ENCODE measurements at regions not wholly inside any gene's neighbourhood (a gene's known extent, or its start where the extent isn't known, plus 50 kb on each side); places are given as distances from the start of the nearest gene placed in this dataset.
A peak's percentile ranks its signal among the peaks of the same experiment; 100 is the strongest.

DNA sequence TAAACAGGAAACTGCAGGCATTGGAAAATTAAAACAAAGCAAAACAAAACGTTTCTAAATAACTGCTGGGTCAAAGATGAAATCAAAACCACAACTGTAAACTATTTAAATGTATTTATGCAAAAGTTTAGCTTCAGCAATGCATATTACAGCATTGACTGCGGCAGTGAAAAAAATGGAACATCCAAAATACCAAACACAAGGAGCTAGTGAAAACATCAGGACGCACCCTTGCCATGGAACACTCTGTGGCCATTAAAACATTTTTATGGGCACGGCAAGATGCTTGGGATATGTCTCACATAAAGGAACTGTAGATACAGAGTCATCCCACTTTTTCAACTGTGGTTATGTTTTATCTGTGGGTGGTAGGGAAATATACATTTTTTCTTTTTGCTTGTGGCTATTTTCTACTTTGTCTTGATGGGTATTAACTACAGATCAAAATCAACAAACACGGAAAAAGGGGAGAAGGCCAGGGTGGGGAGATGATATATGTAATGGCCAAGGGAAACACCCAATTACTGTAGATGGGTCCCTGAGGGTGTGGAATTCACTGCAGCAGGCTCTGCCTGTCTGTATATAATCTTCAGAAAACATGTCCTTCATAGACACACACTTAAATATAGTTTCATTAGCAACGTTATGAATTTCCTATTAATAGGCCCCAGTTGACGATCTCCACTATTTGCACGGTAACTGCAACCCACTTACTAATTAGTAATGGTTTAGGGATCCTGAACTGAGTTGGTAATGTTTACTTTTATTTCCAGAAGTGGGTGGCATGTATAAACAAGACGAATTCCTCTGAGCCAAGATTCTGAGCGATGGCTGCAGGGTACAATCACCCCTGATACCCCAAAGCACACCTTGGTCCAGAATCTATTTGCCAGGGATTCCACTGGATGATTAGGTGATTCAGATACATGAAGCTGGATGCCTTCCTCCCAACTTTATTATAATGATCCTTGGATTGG, 110.5 kb downstream of the ACKR3 start:
- Histone ChIP-seq H3K4me1 (ENCODE audit: control insufficient read depth, low read depth, low read length) (peaks cover 2% of the 10 kb centered on the region), H3K23ac (ENCODE audit: low read length) (no peak overlapping the region), H2AK5ac (ENCODE audit: low read length) (no peak overlapping the region), H3K27ac (ENCODE audit: low read depth, low read length) (no peak overlapping the region), H3K4me2 (ENCODE audit: low read length) (no peak overlapping the region), H3K18ac (ENCODE audit: low read length) (no peak overlapping the region), H2BK120ac (ENCODE audit: low read depth, low read length) (no peak overlapping the region), H3K4me3 (ENCODE audit: low read length) (no peak overlapping the region), H2BK5ac (ENCODE audit: low read length) (no peak overlapping the region), H3K36me3 (ENCODE audit: control insufficient read depth, insufficient read depth, low read length) (no peaks in the 10 kb centered on the region), H3K79me2 (ENCODE audit: control insufficient read depth, insufficient read depth, low read length) (no peaks in the 10 kb centered on the region), H2BK15ac (replicated peaks; ENCODE audit: low read depth) (no peak overlapping the region), H3K9ac (ENCODE audit: low read length) (no peak overlapping the region), H3K27me3 (ENCODE audit: insufficient read depth, low read length, poor library complexity) (no peaks in the 10 kb centered on the region), H3K4ac (ENCODE audit: low read depth, low read length) (no peak overlapping the region), H4K5ac (ENCODE audit: low read length) (no peak overlapping the region), H3K79me1 (ENCODE audit: low read length) (no peaks in the 10 kb centered on the region), H3K56ac (ENCODE audit: low read length) (no peak overlapping the region), H4K8ac (ENCODE audit: low read depth, low read length) (no peak overlapping the region)
- WGBS (ENCODE audit: extremely low coverage, insufficient coverage, low lambda C conversion rate), result no CpG with 5 or more reads among the region's 10 CpGs
- DNase-seq, result no peak

DNA sequence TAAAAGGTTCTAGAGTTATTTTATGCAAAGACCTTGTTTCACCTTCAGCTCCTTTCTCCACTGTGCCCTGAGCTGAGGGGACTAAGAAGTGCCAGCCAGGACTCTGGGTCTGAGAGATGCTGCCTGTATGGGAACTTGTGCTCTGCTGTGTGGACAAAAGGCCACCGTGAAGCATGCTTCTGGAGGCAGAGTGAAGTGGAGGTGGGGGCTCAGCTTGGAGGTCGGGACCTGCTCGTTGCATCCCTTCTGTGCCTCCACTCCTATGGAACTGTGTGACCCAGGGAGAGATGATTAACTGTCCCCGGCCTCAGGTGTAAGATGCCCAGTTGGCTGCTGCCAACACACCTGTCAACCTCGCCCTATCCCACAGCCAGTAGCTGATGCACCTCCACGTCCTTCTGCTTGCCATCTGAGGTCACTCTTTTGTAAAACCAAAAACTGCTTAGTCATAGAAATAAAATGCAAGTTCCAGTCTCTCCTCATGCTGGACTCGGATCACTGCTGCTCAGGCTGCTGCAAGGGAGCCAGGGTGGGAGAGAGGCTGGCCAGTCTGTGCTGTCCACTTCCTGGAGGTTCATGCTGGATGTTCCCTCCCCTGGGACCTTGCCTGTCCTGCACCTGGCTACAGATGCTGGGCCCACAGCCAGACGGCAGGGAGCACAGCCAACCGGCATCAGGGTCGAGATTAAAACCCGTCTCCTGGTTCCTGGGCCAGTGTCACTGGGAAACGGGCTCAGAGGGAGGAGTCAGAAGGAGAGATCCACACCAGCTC, 113.2 kb downstream of the ACKR3 start:
- Histone ChIP-seq H3K4me1 (ENCODE audit: control insufficient read depth, low read depth, low read length) (peaks cover 7% of the 10 kb centered on the region), H3K27ac (ENCODE audit: low read depth, low read length) (no peak overlapping the region), H4K8ac (ENCODE audit: low read depth, low read length) (no peak overlapping the region), H3K27me3 (ENCODE audit: insufficient read depth, low read length, poor library complexity) (no peaks in the 10 kb centered on the region), H3K9ac (ENCODE audit: low read length) (no peak overlapping the region), H3K79me2 (ENCODE audit: control insufficient read depth, insufficient read depth, low read length) (no peaks in the 10 kb centered on the region), H3K79me1 (ENCODE audit: low read length) (no peaks in the 10 kb centered on the region), H2BK15ac (replicated peaks; ENCODE audit: low read depth) (no peak overlapping the region), H3K36me3 (ENCODE audit: control insufficient read depth, insufficient read depth, low read length) (no peaks in the 10 kb centered on the region), H2AK5ac (ENCODE audit: low read length) (no peak overlapping the region), H3K4me2 (ENCODE audit: low read length) (no peak overlapping the region), H3K56ac (ENCODE audit: low read length) (no peak overlapping the region), H2BK5ac (ENCODE audit: low read length) (no peak overlapping the region), H3K4ac (ENCODE audit: low read depth, low read length) (no peak overlapping the region), H4K5ac (ENCODE audit: low read length) (no peak overlapping the region), H2BK120ac (ENCODE audit: low read depth, low read length) (no peak overlapping the region), H3K23ac (ENCODE audit: low read length) (no peak overlapping the region), H3K4me3 (ENCODE audit: low read length) (no peak overlapping the region), H3K18ac (ENCODE audit: low read length) (no peak overlapping the region)
- no CpG with 5 or more reads among the region's 12 CpGs for WGBS (ENCODE audit: extremely low coverage, insufficient coverage, low lambda C conversion rate)
- no peak for DNase-seq

DNA sequence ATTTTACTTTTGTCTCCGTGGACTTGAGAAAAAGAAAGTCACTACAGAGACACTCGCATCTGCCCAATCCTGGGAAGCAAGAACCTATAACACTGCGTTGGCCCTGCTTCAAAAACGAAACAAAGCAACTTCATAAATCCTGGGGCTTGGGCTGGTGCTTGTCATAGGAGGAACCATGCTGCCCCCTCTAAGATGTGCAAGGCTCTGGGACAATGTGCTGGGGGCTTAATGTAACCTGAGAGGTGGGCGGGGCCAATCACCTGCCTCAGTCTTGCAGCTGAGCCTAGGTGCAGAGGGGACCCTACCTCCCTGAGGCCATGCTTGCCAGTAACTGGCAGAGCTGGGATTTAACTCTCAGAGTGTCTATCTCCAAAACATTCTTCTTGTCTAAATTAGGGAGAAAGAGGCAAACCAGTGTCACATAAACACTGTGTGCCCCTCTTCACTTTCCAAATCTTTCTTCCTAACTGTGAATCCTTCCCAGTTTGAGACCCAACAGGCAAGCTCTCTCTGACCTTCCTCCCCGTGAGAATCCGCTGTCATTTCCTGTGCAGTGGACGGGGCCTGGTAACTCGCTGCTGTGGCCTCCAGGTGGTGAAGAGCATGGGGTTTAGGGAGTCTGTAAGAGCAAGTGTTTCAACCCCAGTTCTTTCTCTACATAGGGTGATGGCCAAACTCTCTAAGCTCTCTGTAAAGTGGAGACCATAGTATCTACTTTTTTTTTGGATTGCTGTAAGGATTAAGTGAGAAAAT, 115.1 kb downstream of the ACKR3 start:
- DNase-seq, result peak; percentile 46

DNA sequence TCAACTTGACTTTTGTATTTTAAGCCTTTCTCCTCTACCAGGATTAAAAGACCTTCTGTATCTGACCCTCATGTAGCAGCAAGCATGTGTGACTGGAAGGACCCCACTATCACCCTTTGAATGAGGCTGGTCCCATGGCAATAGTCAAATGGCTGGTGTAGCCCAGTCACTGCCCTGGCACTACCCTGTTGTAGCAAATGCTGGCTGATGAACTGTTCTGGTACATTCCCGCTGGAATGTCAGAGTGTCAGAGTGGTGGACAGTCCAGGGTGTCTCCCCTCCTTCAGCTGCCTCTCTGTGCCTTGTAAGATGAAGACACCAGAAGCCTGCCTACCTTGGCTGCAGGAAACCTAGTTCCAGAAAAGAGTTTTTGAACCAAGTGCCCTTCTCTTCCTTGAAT, 115.7 kb downstream of the ACKR3 start:
- no peak overlapping the region for H2BK5ac ChIP-seq (ENCODE audit: low read length)
- H3K56ac ChIP-seq (ENCODE audit: low read length), result no peak overlapping the region
- H3K18ac ChIP-seq (ENCODE audit: low read length), result no peak overlapping the region
- no peaks in the 10 kb centered on the region for H3K79me1 ChIP-seq (ENCODE audit: low read length)
- no peak overlapping the region for H3K27ac ChIP-seq (ENCODE audit: low read depth, low read length)
- no peak overlapping the region for H3K9ac ChIP-seq (ENCODE audit: low read length)
- no peak overlapping the region for H2AK5ac ChIP-seq (ENCODE audit: low read length)
- DNase-seq, result no peak
- H3K4me1 ChIP-seq (ENCODE audit: control insufficient read depth, low read depth, low read length), result peaks cover 7% of the 10 kb centered on the region
- no peaks in the 10 kb centered on the region for H3K79me2 ChIP-seq (ENCODE audit: control insufficient read depth, insufficient read depth, low read length)
- H3K27me3 ChIP-seq (ENCODE audit: insufficient read depth, low read length, poor library complexity), result no peaks in the 10 kb centered on the region
- no peaks in the 10 kb centered on the region for H3K36me3 ChIP-seq (ENCODE audit: control insufficient read depth, insufficient read depth, low read length)
- no peak overlapping the region for H4K8ac ChIP-seq (ENCODE audit: low read depth, low read length)
- H3K23ac ChIP-seq (ENCODE audit: low read length), result no peak overlapping the region
- no peak overlapping the region for H2BK15ac ChIP-seq (replicated peaks; ENCODE audit: low read depth)
- WGBS (ENCODE audit: extremely low coverage, insufficient coverage, low lambda C conversion rate), result no CpG with 5 or more reads among the region's 1 CpG
- no peak overlapping the region for H3K4me3 ChIP-seq (ENCODE audit: low read length)
- H4K5ac ChIP-seq (ENCODE audit: low read length), result no peak overlapping the region
- no peak overlapping the region for H3K4me2 ChIP-seq (ENCODE audit: low read length)
- no peak overlapping the region for H2BK120ac ChIP-seq (ENCODE audit: low read depth, low read length)
- H3K4ac ChIP-seq (ENCODE audit: low read depth, low read length), result no peak overlapping the region

More for the DNA sequence above, 115.1 kb downstream of the ACKR3 start:
- H3K18ac ChIP-seq (ENCODE audit: low read length), result no peak overlapping the region
- WGBS (ENCODE audit: extremely low coverage, insufficient coverage, low lambda C conversion rate), result no CpG with 5 or more reads among the region's 9 CpGs
- H3K4me2 ChIP-seq (ENCODE audit: low read length), result no peak overlapping the region
- H2BK5ac ChIP-seq (ENCODE audit: low read length), result no peak overlapping the region
- no peak overlapping the region for H3K23ac ChIP-seq (ENCODE audit: low read length)
- H3K79me1 ChIP-seq (ENCODE audit: low read length), result no peaks in the 10 kb centered on the region
- H3K27me3 ChIP-seq (ENCODE audit: insufficient read depth, low read length, poor library complexity), result no peaks in the 10 kb centered on the region
- H3K4me3 ChIP-seq (ENCODE audit: low read length), result no peak overlapping the region
- no peak overlapping the region for H2BK15ac ChIP-seq (replicated peaks; ENCODE audit: low read depth)
- no peak overlapping the region for H3K4ac ChIP-seq (ENCODE audit: low read depth, low read length)
- no peak overlapping the region for H3K56ac ChIP-seq (ENCODE audit: low read length)
- H4K5ac ChIP-seq (ENCODE audit: low read length), result no peak overlapping the region
- H3K4me1 ChIP-seq (ENCODE audit: control insufficient read depth, low read depth, low read length), result peaks cover 7% of the 10 kb centered on the region
- H3K79me2 ChIP-seq (ENCODE audit: control insufficient read depth, insufficient read depth, low read length), result no peaks in the 10 kb centered on the region
- H3K27ac ChIP-seq (ENCODE audit: low read depth, low read length), result no peak overlapping the region
- no peak overlapping the region for H4K8ac ChIP-seq (ENCODE audit: low read depth, low read length)
- H3K36me3 ChIP-seq (ENCODE audit: control insufficient read depth, insufficient read depth, low read length), result no peaks in the 10 kb centered on the region
- no peak overlapping the region for H2BK120ac ChIP-seq (ENCODE audit: low read depth, low read length)
- no peak overlapping the region for H2AK5ac ChIP-seq (ENCODE audit: low read length)
- H3K9ac ChIP-seq (ENCODE audit: low read length), result no peak overlapping the region

DNA sequence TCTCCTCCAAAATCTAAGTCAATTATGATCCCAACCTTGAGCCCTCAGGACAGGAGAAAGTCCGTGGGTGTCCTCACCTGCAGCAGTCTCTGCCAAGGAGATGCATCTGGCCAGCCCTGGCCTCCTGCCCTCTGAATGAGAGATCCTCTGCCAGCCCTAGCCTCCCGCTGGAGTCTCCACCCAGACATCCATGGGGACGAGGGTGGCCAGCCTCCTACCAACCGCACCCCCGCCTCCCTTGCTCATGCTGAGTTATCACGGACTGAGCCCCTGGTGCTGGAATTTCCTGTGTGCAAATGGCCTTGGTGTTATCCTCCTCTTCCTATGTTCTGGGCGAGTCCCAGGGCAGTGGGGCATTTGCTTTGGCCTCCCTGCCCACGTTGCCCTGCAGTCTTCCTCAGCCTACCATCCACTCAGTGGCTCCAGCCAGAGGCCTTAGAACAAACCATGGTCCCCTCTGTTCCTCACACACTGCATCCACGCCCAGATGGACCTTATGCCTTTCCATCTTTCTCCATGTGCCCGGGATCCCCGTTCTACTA, 116.4 kb downstream of the ACKR3 start:
- Histone ChIP-seq H3K56ac (ENCODE audit: low read length) (peak overlapping the region; percentile 66), H4K8ac (ENCODE audit: low read depth, low read length) (no peak overlapping the region), H3K4me2 (ENCODE audit: low read length) (no peak overlapping the region), H3K9ac (ENCODE audit: low read length) (no peak overlapping the region), H2BK15ac (replicated peaks; ENCODE audit: low read depth) (no peak overlapping the region), H3K23ac (ENCODE audit: low read length) (no peak overlapping the region), H3K4ac (ENCODE audit: low read depth, low read length) (no peak overlapping the region), H3K4me3 (ENCODE audit: low read length) (no peak overlapping the region), H3K79me2 (ENCODE audit: control insufficient read depth, insufficient read depth, low read length) (no peaks in the 10 kb centered on the region), H3K27me3 (ENCODE audit: insufficient read depth, low read length, poor library complexity) (no peaks in the 10 kb centered on the region), H2BK120ac (ENCODE audit: low read depth, low read length) (no peak overlapping the region), H2AK5ac (ENCODE audit: low read length) (peak overlapping the region; percentile 59), H3K18ac (ENCODE audit: low read length) (no peak overlapping the region), H3K27ac (ENCODE audit: low read depth, low read length) (no peak overlapping the region), H3K4me1 (ENCODE audit: control insufficient read depth, low read depth, low read length) (peaks cover 7% of the 10 kb centered on the region), H3K36me3 (ENCODE audit: control insufficient read depth, insufficient read depth, low read length) (no peaks in the 10 kb centered on the region), H2BK5ac (ENCODE audit: low read length) (peak overlapping the region; percentile 13), H3K79me1 (ENCODE audit: low read length) (no peaks in the 10 kb centered on the region), H4K5ac (ENCODE audit: low read length) (no peak overlapping the region)
- no peak for DNase-seq
- no CpG with 5 or more reads among the region's 11 CpGs for WGBS (ENCODE audit: extremely low coverage, insufficient coverage, low lambda C conversion rate)

Data from mesendoderm (in vitro differentiated cells).